ENCODE measurements at regions not wholly inside any gene's neighbourhood (a gene's known extent, or its start where the extent isn't known, plus 50 kb on each side); places are given as distances from the start of the nearest gene placed in this dataset.

GRCh38 chr1:213389061-213389581 lies 338.1 kb downstream of the RPS6KC1 start:
- Histone ChIP-seq H3K27ac (ENCODE audit: low read length in 2 of 2) (no peak overlapping the region), H3K9ac (ENCODE audit: low read length) (no peak overlapping the region), H3K4me1 (ENCODE audit: control insufficient read depth in 2 of 2, insufficient read depth in 2 of 2, low read length in 2 of 2) (no peaks in the 10 kb centered on the region), H3K9me3 (ENCODE audit: control extremely low read depth in 1 of 3, control insufficient read depth in 2 of 3, insufficient read depth in 1 of 3, low read length in 2 of 3) (peaks cover 0 to 4% (median 0%) of the 10 kb centered on the region in 3 donors), H3K36me3 (replicated peaks in 1 of 2; ENCODE audit: control extremely low read depth in 1 of 2, control insufficient read depth in 1 of 2, extremely low read depth in 1 of 2, insufficient read depth in 2 of 2, low read length in 1 of 2) (no peaks in the 10 kb centered on the region), H3K4me3 (ENCODE audit: control extremely low read depth in 1 of 5, extremely low read depth in 1 of 5, insufficient read depth in 1 of 5, low read depth in 2 of 5, low read length in 4 of 5) (no peak overlapping the region), H3K4me2 (replicated peaks; ENCODE audit: low read depth, low read length, poor library complexity, severe bottlenecking) (no peak overlapping the region), H3K27me3 (replicated peaks in 1 of 4; ENCODE audit: control extremely low read depth in 1 of 4, control insufficient read depth in 3 of 4, insufficient read depth in 4 of 4, low read length in 3 of 4) (peaks cover 0 to 3% (median 0%) of the 10 kb centered on the region in 4 experiments), H4K20me1 (ENCODE audit: control insufficient read depth, insufficient read depth, low read length, poor library complexity, severe bottlenecking) (no peaks in the 10 kb centered on the region), H2AFZ (ENCODE audit: insufficient read depth, low read depth, low read length, poor library complexity, severe bottlenecking) (no peak overlapping the region), H3K79me2 (ENCODE audit: control insufficient read depth, insufficient read depth, low read length) (no peaks in the 10 kb centered on the region)
- peaks cover 8% of the 10 kb centered on the region for H3K27me3 Mint-ChIP-seq
- 97% methylated on average over 20 of the region's 20 CpGs for WGBS (ENCODE audit: insufficient coverage)
- ATAC-seq (ENCODE audit: low read depth) (no peak), DNase-seq (no peak)
- H3K9me3 Mint-ChIP-seq (ENCODE audit: insufficient read depth) = no peaks in the 10 kb centered on the region
- TF ChIP-seq EZH2 (IDR thresholded peaks at IDR 0.05; ENCODE audit: borderline replicate concordance, insufficient read depth, low read depth, low read length, poor library complexity, severe bottlenecking) (no peak), CTCF (IDR thresholded peaks at IDR 0.05) (no peak)
- no peaks in the 10 kb centered on the region for H3K4me1 Mint-ChIP-seq
- intact Hi-C loops (cut with micrococcal nuclease) = no loop called here
- H3K4me3 Mint-ChIP-seq = no peak overlapping the region
- ChIA-PET CTCF (interaction anchor here (0.7 kb wide), 1 partner anchor 265 kb away, joined by 3 read pairs; no protein-coding TSS in a partner anchor), POLR2A (no interaction called here)
- no peak overlapping the region for H3K27ac Mint-ChIP-seq

GRCh38 chr1:213391445-213391844 lies 340.4 kb downstream of the RPS6KC1 start:
- Mint-ChIP-seq H3K27me3 (peaks cover 5% of the 10 kb centered on the region), H3K4me1 (no peaks in the 10 kb centered on the region), H3K9me3 (ENCODE audit: insufficient read depth) (no peaks in the 10 kb centered on the region), H3K27ac (no peak overlapping the region), H3K4me3 (no peak overlapping the region)
- no peak overlapping the region for H3K9ac ChIP-seq (ENCODE audit: low read length)
- POLR2A ChIA-PET = no interaction called here
- ATAC-seq (ENCODE audit: low read depth) (no peak), DNase-seq (no peak)
- H4K20me1 ChIP-seq (ENCODE audit: control insufficient read depth, insufficient read depth, low read length, poor library complexity, severe bottlenecking) = no peaks in the 10 kb centered on the region
- H2AFZ ChIP-seq (ENCODE audit: insufficient read depth, low read depth, low read length, poor library complexity, severe bottlenecking) = no peak overlapping the region
- no peak overlapping the region for H3K4me2 ChIP-seq (replicated peaks; ENCODE audit: low read depth, low read length, poor library complexity, severe bottlenecking)
- no peaks in the 10 kb centered on the region for H3K4me1 ChIP-seq (ENCODE audit: control insufficient read depth in 2 of 2, insufficient read depth in 2 of 2, low read length in 2 of 2)
- H3K9me3 ChIP-seq (ENCODE audit: control extremely low read depth in 1 of 3, control insufficient read depth in 2 of 3, insufficient read depth in 1 of 3, low read length in 2 of 3) = no peaks in the 10 kb centered on the region
- no peak for TF ChIP-seq CTCF (IDR thresholded peaks at IDR 0.05)
- H3K27me3 ChIP-seq (replicated peaks in 1 of 4; ENCODE audit: control extremely low read depth in 1 of 4, control insufficient read depth in 3 of 4, insufficient read depth in 4 of 4, low read length in 3 of 4) = peaks cover 0 to 3% (median 0%) of the 10 kb centered on the region in 4 experiments
- H3K36me3 ChIP-seq (replicated peaks in 1 of 2; ENCODE audit: control extremely low read depth in 1 of 2, control insufficient read depth in 1 of 2, extremely low read depth in 1 of 2, insufficient read depth in 2 of 2, low read length in 1 of 2) = no peaks in the 10 kb centered on the region
- no peak overlapping the region for H3K4me3 ChIP-seq (ENCODE audit: control extremely low read depth in 1 of 5, extremely low read depth in 1 of 5, insufficient read depth in 1 of 5, low read depth in 2 of 5, low read length in 4 of 5)
- H3K27ac ChIP-seq (ENCODE audit: low read length in 2 of 2) = no peak overlapping the region
- intact Hi-C loops (cut with micrococcal nuclease) = no loop called here
- no peaks in the 10 kb centered on the region for H3K79me2 ChIP-seq (ENCODE audit: control insufficient read depth, insufficient read depth, low read length)
- CTCF ChIA-PET = no interaction called here

Measured in B cell (primary cell).